Right renal cortex interstitium (tissue), 3 donors: ENCODE measurements at regions not wholly inside any gene's neighbourhood (a gene's known extent, or its start where the extent isn't known, plus 50 kb on each side); places are given as distances from the start of the nearest gene placed in this dataset.
"Not testable (repeated sequence)": the region's sequence is repeated elsewhere in the genome, so short reads cannot be mapped to it uniquely, and the experiment has no call there.

Experiments
- DNase-seq, 3 donors: peaks; one replicate each; pipeline ENCODE4 v3.0.0-alpha.2; 2013; ENCODE audit warnings: low read depth in 3 of 3, low spot score in 2 of 3

- no peak for DNase-seq
These were observed 126.4 kb downstream of the KBTBD2 start for GRCh38 chr7:32765185-32765584.

- DNase-seq, result peak in 1 of 3 donors; percentile 4
These were observed 128.7 kb downstream of the KBTBD2 start for GRCh38 chr7:32762925-32763293.

GRCh38 chr7:32762206-32762924 is 129.2 kb downstream of the KBTBD2 start:
- DNase-seq, result peak in 1 of 3 donors; percentile 33

- peak in 1 of 3 donors; percentile 27 for DNase-seq
These were observed 129.9 kb downstream of the KBTBD2 start for GRCh38 chr7:32761451-32762205.

GRCh38 chr7:32760755-32761154 is 130.8 kb downstream of the KBTBD2 start:
- DNase-seq, result not testable (repeated sequence)

- not testable (repeated sequence) for DNase-seq
These were observed 131.7 kb downstream of the KBTBD2 start for GRCh38 chr7:32759859-32760258.

GRCh38 chr7:32753872-32754271 is 137.7 kb downstream of the KBTBD2 start:
- not testable (repeated sequence) for DNase-seq

- not testable (repeated sequence) for DNase-seq
These were observed 143.2 kb downstream of the KBTBD2 start for GRCh38 chr7:32748337-32748736.

GRCh38 chr7:32747443-32748148 is 144.0 kb downstream of the KBTBD2 start:
- DNase-seq, result not testable (repeated sequence)

GRCh38 chr7:32741853-32742476 is 149.6 kb downstream of the KBTBD2 start:
- DNase-seq, result not testable (repeated sequence)

GRCh38 chr7:32739749-32740148 is 151.8 kb downstream of the KBTBD2 start:
- not testable (repeated sequence) for DNase-seq

- not testable (repeated sequence) for DNase-seq
These were observed 153.2 kb downstream of the KBTBD2 start for GRCh38 chr7:32738390-32738789.

- not testable (repeated sequence) for DNase-seq
These were observed 158.8 kb downstream of the KBTBD2 start for GRCh38 chr7:32732767-32733166.

- DNase-seq, result not testable (repeated sequence)
These were observed 162.3 kb downstream of the KBTBD2 start for GRCh38 chr7:32729335-32729675.

- DNase-seq, result peak in 1 of 3 donors; percentile 43
These were observed 162.9 kb downstream of the KBTBD2 start for GRCh38 chr7:32728412-32729334.

GRCh38 chr7:32727483-32728411 is 163.8 kb downstream of the KBTBD2 start:
- DNase-seq, result peak in 1 of 3 donors; percentile 40

GRCh38 chr7:32722837-32723236 is 168.7 kb downstream of the KBTBD2 start:
- DNase-seq, result not testable (repeated sequence)

- no peak for DNase-seq
These were observed 197.4 kb downstream of the KBTBD2 start for GRCh38 chr7:32694182-32694581.
